A549 (cell line): ENCODE measurements at regions not wholly inside any gene's neighbourhood (a gene's known extent, or its start where the extent isn't known, plus 50 kb on each side); places are given as distances from the start of the nearest gene placed in this dataset.

Experiments used
- BHLHE40 ChIP-seq: IDR thresholded peaks from 2 replicates; pipeline ENCODE4 v1.6.1; 2012; ENCODE audit warnings: low read depth, low read length, inconsistent platforms
- CHD4 ChIP-seq: fragments of 200-600 bp; sonication (generic); IDR thresholded peaks from 2 replicates; pipeline ENCODE4 v1.6.1; 2016; ENCODE audit warnings: antibody characterized with exemption, mild to moderate bottlenecking, borderline replicate concordance
- CTCF ChIP-seq: fragments of >200 bp; sonication (Bioruptor Twin); formaldehyde crosslinking; IDR thresholded peaks from 3 replicates; pipeline ENCODE4 v1.5.1; 2016
- ELK1 ChIP-seq: fragments of 150-350 bp; IDR thresholded peaks from 2 replicates; pipeline ENCODE4 v1.6.1; 2014; ENCODE audit warnings: low read depth, mild to moderate bottlenecking, low read length
- EP300 ChIP-seq, 2 experiments: fragments of >200 bp; sonication (Bioruptor Twin); formaldehyde crosslinking; IDR thresholded peaks; 2 replicates in 1 of 2; 3 replicates in 1 of 2; pipeline ENCODE4 v1.6.1; 2016 to 2017
- HMGXB4 ChIP-seq: fragments of 250-450 bp; sonication (Bioruptor Pico); IDR thresholded peaks from 2 replicates; pipeline ENCODE4 v1.5.0; 2021; ENCODE audit warnings: mild to moderate bottlenecking, moderate library complexity, borderline replicate concordance
- JUN ChIP-seq, 2 experiments: fragments of >200 bp; sonication (Bioruptor Twin); formaldehyde crosslinking; IDR thresholded peaks; 2 replicates in 1 of 2; 3 replicates in 1 of 2; pipeline ENCODE4 v1.6.1; 2016 to 2017
- MAX ChIP-seq: IDR thresholded peaks from 2 replicates; pipeline ENCODE4 v1.6.1; 2012
- MAZ ChIP-seq: fragments of 150-350 bp; IDR thresholded peaks from 2 replicates; pipeline ENCODE4 v1.6.1; 2014; ENCODE audit warnings: antibody characterized with exemption, low read depth, low read length, borderline replicate concordance
- PBX3 ChIP-seq: IDR thresholded peaks from 2 replicates; pipeline ENCODE4 v1.6.1; 2012
- POLR2A ChIP-seq: IDR thresholded peaks from 2 replicates; pipeline ENCODE4 v1.6.1; 2012; ENCODE audit warnings: mild to moderate bottlenecking, low read length
- SMC3 ChIP-seq: fragments of >200 bp; sonication (Bioruptor Twin); formaldehyde crosslinking; IDR thresholded peaks from 3 replicates; pipeline ENCODE4 v1.6.1; 2018; ENCODE audit warnings: inconsistent platforms
- ZC3H11A ChIP-seq: fragments of 450-650 bp; IDR thresholded peaks from 2 replicates; pipeline ENCODE4 v1.6.1; 2014; ENCODE audit warnings: antibody characterized with exemption, mild to moderate bottlenecking
- ZFP36 ChIP-seq: fragments of 450-650 bp; IDR thresholded peaks from 2 replicates; pipeline ENCODE4 v1.6.1; 2014; ENCODE audit warnings: borderline replicate concordance; ENCODE audit not compliant: partially characterized antibody

- TF ChIP-seq BHLHE40 = no peak
- TF ChIP-seq MAZ = no peak
- TF ChIP-seq CTCF = no peak
- no peak for TF ChIP-seq EP300 (IDR thresholded peaks at IDR 0.05)
- no peak for TF ChIP-seq MAX
- no peak for TF ChIP-seq SMC3
- no peak for TF ChIP-seq JUN (IDR thresholded peaks at IDR 0.05)
- TF ChIP-seq CHD4 = no peak
- no peak for TF ChIP-seq HMGXB4
- no peak for TF ChIP-seq PBX3
- no peak for TF ChIP-seq POLR2A
- TF ChIP-seq ELK1 = no peak
- TF ChIP-seq ZC3H11A = no peak
- no peak for TF ChIP-seq ZFP36
Observed at GRCh38 chr5:63101870-63102269, 523.3 kb downstream of the LRRC70 start.
